GM12878 (cell line): ENCODE measurements at regions not wholly inside any gene's neighbourhood (a gene's known extent, or its start where the extent isn't known, plus 50 kb on each side); places are given as distances from the start of the nearest gene placed in this dataset.

Experiments used
- ATAC-seq: fragments of 200-7000 bp; cut with Tn5 transposase; 3 replicates; pipeline ENCODE4 v1.9.1; 2020; ENCODE audit warnings: mild to moderate bottlenecking, moderate library complexity
- BruUV-seq: library from RNA; stranded (reverse); fragments of 400-500 nt; replicated peaks from 2 replicates; lab custom pipeline; 2021; lab: Mats Ljungman, UMichigan
- CTCF ChIA-PET: fragments of 300-600 bp; sonication (Branson Sonifier 250); formaldehyde crosslinking; extraction: SDS; loops from one replicate; lab custom pipeline; 2021; ENCODE audit warnings: inconsistent platforms; lab: Yijun Ruan, JAX
- POLR2A ChIA-PET: fragments of 350-600 bp; formaldehyde crosslinking; extraction: SDS; loops from one replicate; lab custom pipeline; 2021; ENCODE audit warnings: inconsistent platforms; lab: Charles Lee
- RAD21 ChIA-PET: fragments of 300-600 bp; sonication (Branson Sonifier 250); formaldehyde crosslinking; loops from one replicate; lab custom pipeline; 2023; ENCODE audit warnings: antibody characterized with exemption; ENCODE audit not compliant: unreplicated experiment; lab: Charles Lee
- SMC1A ChIA-PET: fragments of 300-600 bp; sonication (Branson Sonifier 250); formaldehyde crosslinking; loops from one replicate; lab custom pipeline; 2023; ENCODE audit not compliant: unreplicated experiment, uncharacterized antibody; lab: Charles Lee
- DNase-seq: peaks from one replicate; pipeline ENCODE4 v3.0.0-alpha.2; 2011; ENCODE audit warnings: low read depth, low spot score
- FAIRE-seq: peaks from 3 replicates; lab custom pipeline; 2011; peaks lifted over from hg19 to GRCh38; lab: Jason Lieb, UNC
- H2AFZ ChIP-seq: 2 replicates; pipeline ENCODE4 v1.6.0; 2011; ENCODE audit warnings: low read depth, low read length, control low read depth; ENCODE audit not compliant: control insufficient read depth
- H3K27ac ChIP-seq: 2 replicates; pipeline ENCODE4 v1.5.1; 2011; ENCODE audit warnings: control low read depth; ENCODE audit not compliant: control insufficient read depth, insufficient read depth
- H3K27me3 ChIP-seq, 2 experiments: replicated peaks in 1 of 2; 2 replicates each; pipeline versions ENCODE4 v1.6.0 to v1.6.1; 2011; ENCODE audit warnings: low read length in 1 of 2; ENCODE audit not compliant: control insufficient read depth in 2 of 2, insufficient read depth in 2 of 2
- H3K36me3 ChIP-seq, 2 experiments: 2 replicates each; pipeline ENCODE4 v1.5.1; 2011; ENCODE audit warnings: low read length in 1 of 2; ENCODE audit not compliant: control insufficient read depth in 2 of 2, insufficient read depth in 2 of 2
- H3K4me1 ChIP-seq: 2 replicates; pipeline ENCODE4 v1.6.1; 2011; ENCODE audit warnings: mild to moderate bottlenecking, low read length, moderate library complexity, mixed read lengths; ENCODE audit not compliant: control insufficient read depth, insufficient read depth
- H3K4me2 ChIP-seq: 2 replicates; pipeline ENCODE4 v1.6.0; 2011; ENCODE audit warnings: control low read depth; ENCODE audit not compliant: control insufficient read depth, insufficient read depth
- H3K4me3 ChIP-seq: fragments of 200-600 bp; sonication (generic); 2 replicates; pipeline ENCODE4 v1.5.1; 2016
- H3K79me2 ChIP-seq: 2 replicates; pipeline ENCODE4 v1.6.0; 2011; ENCODE audit warnings: low read length; ENCODE audit not compliant: control insufficient read depth, insufficient read depth
- H3K9ac ChIP-seq: 2 replicates; pipeline ENCODE4 v1.8.0; 2011; ENCODE audit warnings: low read length, control low read depth, mixed read lengths; ENCODE audit not compliant: control insufficient read depth, insufficient read depth
- H3K9me3 ChIP-seq: replicated peaks from 3 replicates; pipeline ENCODE4 v1.5.1; 2011; ENCODE audit warnings: mild to moderate bottlenecking, low read length; ENCODE audit not compliant: control insufficient read depth, insufficient read depth
- H4K20me1 ChIP-seq: 2 replicates; pipeline ENCODE4 v1.6.0; 2011; ENCODE audit not compliant: control insufficient read depth, insufficient read depth
- BRCA1 ChIP-seq: IDR thresholded peaks from 2 replicates; pipeline ENCODE4 v1.6.1; 2011; ENCODE audit warnings: low read depth, low read length, improper control_type of control experiment
- EP300 ChIP-seq, 2 experiments: fragments of 150-350 bp in 1 of 2; IDR thresholded peaks; 2 replicates each; pipeline ENCODE4 v1.6.1; 2011 to 2012; ENCODE audit warnings: low read depth in 2 of 2, low read length in 2 of 2, borderline replicate concordance in 1 of 2, improper control_type of control experiment in 1 of 2, inconsistent platforms in 1 of 2; ENCODE audit not compliant: control insufficient read depth in 1 of 2
- ETV6 ChIP-seq, 2 experiments: fragments of 450-650 bp in 1 of 2; IDR thresholded peaks in 1 of 2; conservative IDR thresholded peaks in 1 of 2; 2 replicates each; pipeline ENCODE4 v1.6.1; 2014; ENCODE audit warnings: antibody characterized with exemption in 1 of 2, borderline replicate concordance in 1 of 2, low read depth in 1 of 2, mild to moderate bottlenecking in 1 of 2, moderate library complexity in 1 of 2
- GABPA ChIP-seq: IDR thresholded peaks from 2 replicates; pipeline ENCODE4 v1.6.1; 2014; ENCODE audit warnings: antibody characterized with exemption, low read depth, mild to moderate bottlenecking, inconsistent platforms
- HDAC2 ChIP-seq: fragments of 200-600 bp; sonication (generic); IDR thresholded peaks from 2 replicates; pipeline ENCODE4 v1.6.1; 2017
- JUND ChIP-seq: IDR thresholded peaks from 2 replicates; pipeline ENCODE4 v1.6.1; 2012; ENCODE audit warnings: low read depth, mild to moderate bottlenecking, low read length, improper control_type of control experiment, moderate library complexity
- NR2F1 ChIP-seq: fragments of 450-650 bp; conservative IDR thresholded peaks from 2 replicates; pipeline ENCODE4 v1.6.1; 2017; ENCODE audit warnings: mild to moderate bottlenecking
- POLR2AphosphoS2 ChIP-seq: IDR thresholded peaks from 2 replicates; pipeline ENCODE4 v1.6.1; 2011; ENCODE audit warnings: low read depth, mild to moderate bottlenecking, low read length, improper control_type of control experiment, moderate library complexity
- SIN3A ChIP-seq: IDR thresholded peaks from 2 replicates; pipeline ENCODE4 v1.6.1; 2012; ENCODE audit warnings: low read depth, low read length, improper control_type of control experiment
- SMC3 ChIP-seq: IDR thresholded peaks from 2 replicates; pipeline ENCODE4 v1.6.1; 2011; ENCODE audit warnings: low read length, improper control_type of control experiment, borderline replicate concordance
- TBL1XR1 ChIP-seq: IDR thresholded peaks from 2 replicates; pipeline ENCODE4 v1.6.1; 2012; ENCODE audit warnings: low read depth, low read length, improper control_type of control experiment
- ZNF217 ChIP-seq: fragments of 450-650 bp; IDR thresholded peaks from 2 replicates; pipeline ENCODE4 v1.6.1; 2017; ENCODE audit warnings: antibody characterized with exemption, mild to moderate bottlenecking
- ZNF24 ChIP-seq: fragments of 450-650 bp; IDR thresholded peaks from 2 replicates; pipeline ENCODE4 v1.6.1; 2017; ENCODE audit warnings: antibody characterized with exemption, mild to moderate bottlenecking
- WGBS: methylation state at CpG from one replicate; pipeline ENCODE4 v1.1.6; 2016; ENCODE audit warnings: low lambda C conversion rate; ENCODE audit not compliant: insufficient replicate concordance, insufficient coverage; ENCODE audit errors: missing lambda C conversion rate; 5-methylcytosine and 5-hydroxymethylcytosine counted together
- in situ Hi-C: fragments of 300-500 bp; cut with MboI; formaldehyde crosslinking; loops from 9 replicates; pipeline ENCODE4 v1.14.3; 2018; ENCODE audit warnings: mixed read lengths
- intact Hi-C: fragments of 100-400 bp; cut with micrococcal nuclease; formaldehyde crosslinking; loops from one replicate; pipeline ENCODE4 v1.14.2; 2022; ENCODE audit not compliant: unreplicated experiment
- TF ChIP-seq, protein P1 (sequence below): IDR thresholded peaks from 2 replicates; pipeline ENCODE4 v1.6.1; 2012; ENCODE audit warnings: low read depth, low read length, improper control_type of control experiment
- TF ChIP-seq, protein P2 (sequence below): fragments of 450-650 bp; IDR thresholded peaks from 2 replicates; pipeline ENCODE4 v1.6.1; 2016; ENCODE audit warnings: mild to moderate bottlenecking, moderate library complexity, borderline replicate concordance

DNA sequence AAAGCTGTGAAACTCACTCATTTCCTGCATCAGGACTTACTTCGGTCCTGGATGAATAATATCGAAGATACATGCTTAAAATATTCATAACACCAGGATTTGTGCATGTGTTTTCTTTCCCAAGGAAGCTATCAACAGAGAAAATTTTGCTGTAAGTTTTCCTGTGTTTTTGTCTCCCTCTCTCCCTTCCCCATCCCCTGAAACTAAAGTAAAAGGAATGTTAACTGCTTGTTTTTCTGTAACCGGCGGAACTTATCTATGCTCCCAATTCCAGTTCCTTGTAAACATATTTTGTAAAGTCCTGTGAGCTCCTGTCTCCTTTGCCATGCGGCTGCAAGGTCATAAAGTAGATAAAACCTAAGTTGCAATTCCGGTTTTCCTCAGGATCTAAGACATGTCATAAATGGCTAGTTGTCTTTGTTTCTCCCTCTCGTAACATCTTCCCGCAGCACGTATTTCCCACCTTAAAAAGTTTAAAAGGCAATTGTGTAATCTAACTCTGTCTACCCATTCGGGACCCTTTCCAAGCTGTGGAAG, 79.0 kb upstream of the POM121L12 start:
- SMC1A ChIA-PET, result interaction anchor here (0.6 kb wide), 1 partner anchor 29 kb away, joined by 3 read pairs; no protein-coding TSS in a partner anchor
- no peaks in the 10 kb centered on the region for H3K27me3 ChIP-seq
- no peak overlapping the region for H3K9ac ChIP-seq
- ATAC-seq (no peak), FAIRE-seq (no peak), DNase-seq (no peak)
- CTCF ChIA-PET, result interaction anchor here (1.9 kb wide), 1 partner anchor 15 kb away, joined by 4 read pairs; no protein-coding TSS in a partner anchor
- H3K27ac ChIP-seq, result no peak overlapping the region
- no peaks in the 10 kb centered on the region for H3K79me2 ChIP-seq
- no TSS peak for BruUV-seq
- POLR2A ChIA-PET, result no interaction called here
- H3K36me3 ChIP-seq, result no peaks in the 10 kb centered on the region
- H2AFZ ChIP-seq, result no peak overlapping the region
- no peak overlapping the region for H3K4me2 ChIP-seq
- TF ChIP-seq ZNF217, result no peak
- no peak for TF ChIP-seq JUND
- no peak for TF ChIP-seq HDAC2
- TF ChIP-seq SMC3, result no peak
- no peak for TF ChIP-seq BRCA1
- TF ChIP-seq, protein P1, sequence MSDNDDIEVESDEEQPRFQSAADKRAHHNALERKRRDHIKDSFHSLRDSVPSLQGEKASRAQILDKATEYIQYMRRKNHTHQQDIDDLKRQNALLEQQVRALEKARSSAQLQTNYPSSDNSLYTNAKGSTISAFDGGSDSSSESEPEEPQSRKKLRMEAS, result no peak
- TF ChIP-seq NR2F1, result no peak
- intact Hi-C loops (no loop called here), in situ Hi-C loops (no loop called here)
- RAD21 ChIA-PET, result no interaction called here
- no peak overlapping the region for H3K4me3 ChIP-seq
- no peaks in the 10 kb centered on the region for H3K9me3 ChIP-seq
- 30% methylated on average over 10 of the region's 10 CpGs for WGBS
- H4K20me1 ChIP-seq, result no peaks in the 10 kb centered on the region
- H3K4me1 ChIP-seq, result no peaks in the 10 kb centered on the region

DNA sequence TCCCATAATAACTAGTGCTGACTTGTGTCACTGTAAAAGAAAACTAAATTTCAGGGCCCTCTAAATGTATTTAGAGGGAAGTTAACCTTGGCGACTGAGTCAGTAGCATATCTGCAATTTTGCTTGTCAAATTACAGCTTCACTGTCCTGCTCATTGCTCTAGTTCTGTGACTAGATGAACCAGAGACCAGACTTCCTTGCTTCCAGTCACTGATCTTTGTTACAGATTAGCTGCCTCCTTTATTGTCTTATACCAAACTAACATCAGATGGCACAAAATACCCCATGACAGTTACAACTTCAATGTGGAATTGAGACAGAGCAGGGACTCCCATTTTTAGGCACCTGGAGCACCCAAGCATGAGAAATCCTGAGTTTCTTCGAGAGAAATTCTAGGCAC, 79.9 kb upstream of the POM121L12 start:
- H3K27me3 ChIP-seq, result no peaks in the 10 kb centered on the region
- in situ Hi-C loops (no loop called here), intact Hi-C loops (no loop called here)
- no peak overlapping the region for H2AFZ ChIP-seq
- SMC1A ChIA-PET, result no interaction called here
- H3K79me2 ChIP-seq, result no peaks in the 10 kb centered on the region
- DNase-seq (no peak), ATAC-seq (no peak), FAIRE-seq (no peak)
- no peak overlapping the region for H3K27ac ChIP-seq
- no peaks in the 10 kb centered on the region for H4K20me1 ChIP-seq
- no peaks in the 10 kb centered on the region for H3K9me3 ChIP-seq
- POLR2A ChIA-PET, result no interaction called here
- BruUV-seq, result no TSS peak
- CTCF ChIA-PET, result interaction anchor here (1.9 kb wide), 1 partner anchor 16 kb away, joined by 4 read pairs; no protein-coding TSS in a partner anchor
- no peak overlapping the region for H3K4me2 ChIP-seq
- 0% methylated on average over 2 of the region's 2 CpGs for WGBS
- H3K9ac ChIP-seq, result no peak overlapping the region
- RAD21 ChIA-PET, result no interaction called here
- no peaks in the 10 kb centered on the region for H3K4me1 ChIP-seq
- H3K4me3 ChIP-seq, result no peak overlapping the region
- no peaks in the 10 kb centered on the region for H3K36me3 ChIP-seq
- no peak for TF ChIP-seq POLR2AphosphoS2
- TF ChIP-seq ETV6 (conservative IDR thresholded peaks at IDR 0.05 in 1 of 2, IDR thresholded peaks at IDR 0.05 in 1 of 2; ENCODE audit: borderline replicate concordance in 1 of 2, low read depth in 1 of 2), result no peak
- no peak for TF ChIP-seq TBL1XR1
- no peak for TF ChIP-seq SIN3A
- no peak for TF ChIP-seq ZNF24
- TF ChIP-seq, protein P2, sequence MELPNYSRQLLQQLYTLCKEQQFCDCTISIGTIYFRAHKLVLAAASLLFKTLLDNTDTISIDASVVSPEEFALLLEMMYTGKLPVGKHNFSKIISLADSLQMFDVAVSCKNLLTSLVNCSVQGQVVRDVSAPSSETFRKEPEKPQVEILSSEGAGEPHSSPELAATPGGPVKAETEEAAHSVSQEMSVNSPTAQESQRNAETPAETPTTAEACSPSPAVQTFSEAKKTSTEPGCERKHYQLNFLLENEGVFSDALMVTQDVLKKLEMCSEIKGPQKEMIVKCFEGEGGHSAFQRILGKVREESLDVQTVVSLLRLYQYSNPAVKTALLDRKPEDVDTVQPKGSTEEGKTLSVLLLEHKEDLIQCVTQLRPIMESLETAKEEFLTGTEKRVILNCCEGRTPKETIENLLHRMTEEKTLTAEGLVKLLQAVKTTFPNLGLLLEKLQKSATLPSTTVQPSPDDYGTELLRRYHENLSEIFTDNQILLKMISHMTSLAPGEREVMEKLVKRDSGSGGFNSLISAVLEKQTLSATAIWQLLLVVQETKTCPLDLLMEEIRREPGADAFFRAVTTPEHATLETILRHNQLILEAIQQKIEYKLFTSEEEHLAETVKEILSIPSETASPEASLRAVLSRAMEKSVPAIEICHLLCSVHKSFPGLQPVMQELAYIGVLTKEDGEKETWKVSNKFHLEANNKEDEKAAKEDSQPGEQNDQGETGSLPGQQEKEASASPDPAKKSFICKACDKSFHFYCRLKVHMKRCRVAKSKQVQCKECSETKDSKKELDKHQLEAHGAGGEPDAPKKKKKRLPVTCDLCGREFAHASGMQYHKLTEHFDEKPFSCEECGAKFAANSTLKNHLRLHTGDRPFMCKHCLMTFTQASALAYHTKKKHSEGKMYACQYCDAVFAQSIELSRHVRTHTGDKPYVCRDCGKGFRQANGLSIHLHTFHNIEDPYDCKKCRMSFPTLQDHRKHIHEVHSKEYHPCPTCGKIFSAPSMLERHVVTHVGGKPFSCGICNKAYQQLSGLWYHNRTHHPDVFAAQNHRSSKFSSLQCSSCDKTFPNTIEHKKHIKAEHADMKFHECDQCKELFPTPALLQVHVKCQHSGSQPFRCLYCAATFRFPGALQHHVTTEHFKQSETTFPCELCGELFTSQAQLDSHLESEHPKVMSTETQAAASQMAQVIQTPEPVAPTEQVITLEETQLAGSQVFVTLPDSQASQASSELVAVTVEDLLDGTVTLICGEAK, result no peak
- TF ChIP-seq EP300 (IDR thresholded peaks at IDR 0.05; ENCODE audit: borderline replicate concordance in 1 of 2, control insufficient read depth in 1 of 2, low read depth in 2 of 2, low read length in 2 of 2), result no peak
- TF ChIP-seq GABPA, result no peak
